Suprapubic skin (tissue), 3 donors: ENCODE measurements at regions not wholly inside any gene's neighbourhood (a gene's known extent, or its start where the extent isn't known, plus 50 kb on each side); places are given as distances from the start of the nearest gene placed in this dataset.

Source experiments
- CTCF ChIP-seq, 2 donors: fragments of 200-600 bp in 1 of 2; fragments of 450-650 bp in 1 of 2; sonication (generic) in 1 of 2; IDR thresholded peaks; one replicate each; pipeline ENCODE4 v1.5.1; 2016 to 2019; ENCODE audit warnings: antibody characterized with exemption in 2 of 2, mild to moderate bottlenecking in 1 of 2, moderate library complexity in 1 of 2
- POLR2A ChIP-seq, 2 donors: fragments of 450-650 bp; IDR thresholded peaks; one replicate each; pipeline ENCODE4 v1.6.1; 2017; ENCODE audit warnings: antibody characterized with exemption in 2 of 2, mild to moderate bottlenecking in 2 of 2, moderate library complexity in 2 of 2

GRCh38 chr20:41715526-41715925 lies 97.3 kb upstream of the CHD6 start:
- TF ChIP-seq CTCF (IDR thresholded peaks at IDR 0.05) (no peak), POLR2A (IDR thresholded peaks at IDR 0.05) (no peak)
